Panc1 (cell line): ENCODE measurements at regions not wholly inside any gene's neighbourhood (a gene's known extent, or its start where the extent isn't known, plus 50 kb on each side); places are given as distances from the start of the nearest gene placed in this dataset.

Source experiments
- TF ChIP-seq, protein P1 (sequence below): fragments of 450-650 bp; IDR thresholded peaks from 2 replicates; pipeline ENCODE4 v1.5.1; 2017; ENCODE audit warnings: mild to moderate bottlenecking
- TF ChIP-seq, protein P2 (sequence below), 2 experiments: IDR thresholded peaks; 2 replicates each; pipeline ENCODE4 v1.6.1; 2011 to 2012; ENCODE audit warnings: low read depth in 2 of 2, control low read depth in 1 of 2, low read length in 1 of 2, mild to moderate bottlenecking in 1 of 2, moderate library complexity in 1 of 2; ENCODE audit not compliant: insufficient read depth in 1 of 2

DNA sequence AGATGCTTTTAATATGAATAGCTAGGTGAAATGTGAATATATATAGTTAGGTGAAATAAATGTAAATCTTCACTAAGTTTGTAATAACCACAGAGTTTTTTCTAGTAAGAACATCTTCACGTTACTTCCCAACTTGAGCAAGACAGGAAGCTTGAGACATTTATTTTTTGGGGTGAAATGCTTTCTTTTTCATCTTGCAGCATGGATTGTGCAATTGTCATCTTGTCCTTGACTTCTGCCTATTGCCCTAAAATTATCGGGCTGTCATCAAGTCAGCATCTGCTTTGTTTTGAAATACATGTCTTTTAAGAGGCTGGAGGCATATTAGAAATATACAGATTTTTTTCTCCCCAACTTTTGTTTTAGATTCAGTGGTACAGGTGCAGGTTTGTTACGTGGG, 433.9 kb downstream of the PCNX1 start:
- TF ChIP-seq, protein P1, sequence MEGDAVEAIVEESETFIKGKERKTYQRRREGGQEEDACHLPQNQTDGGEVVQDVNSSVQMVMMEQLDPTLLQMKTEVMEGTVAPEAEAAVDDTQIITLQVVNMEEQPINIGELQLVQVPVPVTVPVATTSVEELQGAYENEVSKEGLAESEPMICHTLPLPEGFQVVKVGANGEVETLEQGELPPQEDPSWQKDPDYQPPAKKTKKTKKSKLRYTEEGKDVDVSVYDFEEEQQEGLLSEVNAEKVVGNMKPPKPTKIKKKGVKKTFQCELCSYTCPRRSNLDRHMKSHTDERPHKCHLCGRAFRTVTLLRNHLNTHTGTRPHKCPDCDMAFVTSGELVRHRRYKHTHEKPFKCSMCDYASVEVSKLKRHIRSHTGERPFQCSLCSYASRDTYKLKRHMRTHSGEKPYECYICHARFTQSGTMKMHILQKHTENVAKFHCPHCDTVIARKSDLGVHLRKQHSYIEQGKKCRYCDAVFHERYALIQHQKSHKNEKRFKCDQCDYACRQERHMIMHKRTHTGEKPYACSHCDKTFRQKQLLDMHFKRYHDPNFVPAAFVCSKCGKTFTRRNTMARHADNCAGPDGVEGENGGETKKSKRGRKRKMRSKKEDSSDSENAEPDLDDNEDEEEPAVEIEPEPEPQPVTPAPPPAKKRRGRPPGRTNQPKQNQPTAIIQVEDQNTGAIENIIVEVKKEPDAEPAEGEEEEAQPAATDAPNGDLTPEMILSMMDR, result no peak
- TF ChIP-seq, protein P2, sequence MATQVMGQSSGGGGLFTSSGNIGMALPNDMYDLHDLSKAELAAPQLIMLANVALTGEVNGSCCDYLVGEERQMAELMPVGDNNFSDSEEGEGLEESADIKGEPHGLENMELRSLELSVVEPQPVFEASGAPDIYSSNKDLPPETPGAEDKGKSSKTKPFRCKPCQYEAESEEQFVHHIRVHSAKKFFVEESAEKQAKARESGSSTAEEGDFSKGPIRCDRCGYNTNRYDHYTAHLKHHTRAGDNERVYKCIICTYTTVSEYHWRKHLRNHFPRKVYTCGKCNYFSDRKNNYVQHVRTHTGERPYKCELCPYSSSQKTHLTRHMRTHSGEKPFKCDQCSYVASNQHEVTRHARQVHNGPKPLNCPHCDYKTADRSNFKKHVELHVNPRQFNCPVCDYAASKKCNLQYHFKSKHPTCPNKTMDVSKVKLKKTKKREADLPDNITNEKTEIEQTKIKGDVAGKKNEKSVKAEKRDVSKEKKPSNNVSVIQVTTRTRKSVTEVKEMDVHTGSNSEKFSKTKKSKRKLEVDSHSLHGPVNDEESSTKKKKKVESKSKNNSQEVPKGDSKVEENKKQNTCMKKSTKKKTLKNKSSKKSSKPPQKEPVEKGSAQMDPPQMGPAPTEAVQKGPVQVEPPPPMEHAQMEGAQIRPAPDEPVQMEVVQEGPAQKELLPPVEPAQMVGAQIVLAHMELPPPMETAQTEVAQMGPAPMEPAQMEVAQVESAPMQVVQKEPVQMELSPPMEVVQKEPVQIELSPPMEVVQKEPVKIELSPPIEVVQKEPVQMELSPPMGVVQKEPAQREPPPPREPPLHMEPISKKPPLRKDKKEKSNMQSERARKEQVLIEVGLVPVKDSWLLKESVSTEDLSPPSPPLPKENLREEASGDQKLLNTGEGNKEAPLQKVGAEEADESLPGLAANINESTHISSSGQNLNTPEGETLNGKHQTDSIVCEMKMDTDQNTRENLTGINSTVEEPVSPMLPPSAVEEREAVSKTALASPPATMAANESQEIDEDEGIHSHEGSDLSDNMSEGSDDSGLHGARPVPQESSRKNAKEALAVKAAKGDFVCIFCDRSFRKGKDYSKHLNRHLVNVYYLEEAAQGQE (IDR thresholded peaks at IDR 0.05; ENCODE audit: insufficient read depth in 1 of 2, low read depth in 2 of 2, low read length in 1 of 2), result no peak
